ENCODE measurements at regions not wholly inside any gene's neighbourhood (a gene's known extent, or its start where the extent isn't known, plus 50 kb on each side); places are given as distances from the start of the nearest gene placed in this dataset.

- Histone ChIP-seq H3K27ac (no peak overlapping the region), H3K9me3 (ENCODE audit: low read depth) (no peaks in the 10 kb centered on the region)
- peak in 1 of 2 donors; percentile 96 for DNase-seq (ENCODE audit: low read depth in 1 of 2, low spot score in 1 of 2)
Observed at GRCh38 chr3:30227571-30228301, 378.7 kb upstream of the TGFBR2 start.

GRCh38 chr3:30228302-30228631 is 378.1 kb upstream of the TGFBR2 start:
- Histone ChIP-seq H3K27ac (no peak overlapping the region), H3K9me3 (ENCODE audit: low read depth) (no peaks in the 10 kb centered on the region), H3K4me1 (ENCODE audit: low read depth) (peaks cover 5% of the 10 kb centered on the region), H3K27me3 (no peaks in the 10 kb centered on the region), H3K36me3 (no peaks in the 10 kb centered on the region), H3K4me3 (no peak overlapping the region)
- DNase-seq (ENCODE audit: low read depth in 1 of 2, low spot score in 1 of 2), result no peak
- no peak for TF ChIP-seq CTCF (IDR thresholded peaks at IDR 0.05; ENCODE audit: low read depth, low read length)

More at GRCh38 chr3:30227571-30228301, 378.7 kb upstream of the TGFBR2 start:
- Histone ChIP-seq H3K36me3 (no peaks in the 10 kb centered on the region), H3K27me3 (no peaks in the 10 kb centered on the region), H3K4me1 (ENCODE audit: low read depth) (peaks cover 5% of the 10 kb centered on the region), H3K4me3 (no peak overlapping the region)
- no peak for TF ChIP-seq CTCF (IDR thresholded peaks at IDR 0.05; ENCODE audit: low read depth, low read length)

- Histone ChIP-seq H3K4me3 (no peak overlapping the region), H3K27ac (no peak overlapping the region), H3K27me3 (no peaks in the 10 kb centered on the region), H3K9me3 (ENCODE audit: low read depth) (no peaks in the 10 kb centered on the region), H3K36me3 (no peaks in the 10 kb centered on the region), H3K4me1 (ENCODE audit: low read depth) (no peaks in the 10 kb centered on the region)
- TF ChIP-seq CTCF (IDR thresholded peaks at IDR 0.05; ENCODE audit: low read depth, low read length), result no peak
- peak in 1 of 2 donors; percentile 59 for DNase-seq (ENCODE audit: low read depth in 1 of 2, low spot score in 1 of 2)
Observed at GRCh38 chr3:30231277-30232141, 374.9 kb upstream of the TGFBR2 start.

- Histone ChIP-seq H3K4me3 (no peak overlapping the region), H3K27me3 (no peaks in the 10 kb centered on the region), H3K36me3 (no peaks in the 10 kb centered on the region), H3K27ac (no peak overlapping the region), H3K9me3 (ENCODE audit: low read depth) (no peaks in the 10 kb centered on the region), H3K4me1 (ENCODE audit: low read depth) (no peaks in the 10 kb centered on the region)
- no peak for TF ChIP-seq CTCF (IDR thresholded peaks at IDR 0.05; ENCODE audit: low read depth, low read length)
- DNase-seq (ENCODE audit: low read depth in 1 of 2, low spot score in 1 of 2), result peak in 1 of 2 donors; percentile 93
Observed at GRCh38 chr3:30232142-30232541, 374.3 kb upstream of the TGFBR2 start.

- DNase-seq (ENCODE audit: low read depth in 1 of 2, low spot score in 1 of 2), result peak in 1 of 2 donors; percentile 76
- TF ChIP-seq CTCF (IDR thresholded peaks at IDR 0.05; ENCODE audit: low read depth, low read length), result no peak
- Histone ChIP-seq H3K4me1 (ENCODE audit: low read depth) (no peaks in the 10 kb centered on the region), H3K27ac (no peak overlapping the region), H3K4me3 (no peak overlapping the region), H3K9me3 (ENCODE audit: low read depth) (no peaks in the 10 kb centered on the region), H3K27me3 (no peaks in the 10 kb centered on the region), H3K36me3 (no peaks in the 10 kb centered on the region)
Observed at GRCh38 chr3:30233913-30234646, 372.3 kb upstream of the TGFBR2 start.

All from cardiac muscle cell (in vitro differentiated cells and primary cell).